HL-60 (cell line): ENCODE measurements at regions not wholly inside any gene's neighbourhood (a gene's known extent, or its start where the extent isn't known, plus 50 kb on each side); places are given as distances from the start of the nearest gene placed in this dataset.

Experiments used
- CTCF ChIP-seq: IDR thresholded peaks from one replicate; pipeline ENCODE4 v1.5.1; 2011; ENCODE audit warnings: low read length, control low read depth, inconsistent platforms; ENCODE audit not compliant: insufficient read depth
- GABPA ChIP-seq: IDR thresholded peaks from 2 replicates; pipeline ENCODE4 v1.6.1; 2012; ENCODE audit warnings: low read depth
- POLR2AphosphoS5 ChIP-seq: IDR thresholded peaks from 2 replicates; pipeline ENCODE4 v1.6.1; 2012; ENCODE audit warnings: low read depth

- TF ChIP-seq CTCF, result no peak
- no peak for TF ChIP-seq GABPA
- no peak for TF ChIP-seq POLR2AphosphoS5
Measured at GRCh38 chr5:54885636-54886035, 99.8 kb downstream of the ESM1 start.
